AG04449 (cell line): ENCODE measurements at regions not wholly inside any gene's neighbourhood (a gene's known extent, or its start where the extent isn't known, plus 50 kb on each side); places are given as distances from the start of the nearest gene placed in this dataset.

Experiments
- CTCF ChIA-PET: fragments of 350-600 bp; formaldehyde crosslinking; extraction: SDS; loops from one replicate; lab custom pipeline; 2021; ENCODE audit warnings: antibody characterized with exemption; lab: Yijun Ruan, JAX
- POLR2A ChIA-PET: fragments of 400-600, 350-600 bp; formaldehyde crosslinking; extraction: SDS; loops from one replicate; lab custom pipeline; 2020; ENCODE audit warnings: antibody characterized with exemption, inconsistent platforms; lab: Yijun Ruan, JAX
- DNase-seq: peaks from one replicate; pipeline ENCODE4 v3.0.0-alpha.2; 2010; ENCODE audit warnings: low read depth, low spot score
- H3K4me3 ChIP-seq: 2 replicates; pipeline ENCODE4 v1.5.1; 2011; ENCODE audit warnings: low read depth, mild to moderate bottlenecking, control low read depth, low read length
- TF ChIP-seq, protein P1 (sequence below): IDR thresholded peaks from one replicate; pipeline ENCODE4 v1.5.1; 2011; ENCODE audit warnings: mild to moderate bottlenecking, moderate library complexity, low read length, control low read depth, inconsistent platforms; ENCODE audit not compliant: insufficient read depth; ENCODE audit errors: missing control alignments

DNA sequence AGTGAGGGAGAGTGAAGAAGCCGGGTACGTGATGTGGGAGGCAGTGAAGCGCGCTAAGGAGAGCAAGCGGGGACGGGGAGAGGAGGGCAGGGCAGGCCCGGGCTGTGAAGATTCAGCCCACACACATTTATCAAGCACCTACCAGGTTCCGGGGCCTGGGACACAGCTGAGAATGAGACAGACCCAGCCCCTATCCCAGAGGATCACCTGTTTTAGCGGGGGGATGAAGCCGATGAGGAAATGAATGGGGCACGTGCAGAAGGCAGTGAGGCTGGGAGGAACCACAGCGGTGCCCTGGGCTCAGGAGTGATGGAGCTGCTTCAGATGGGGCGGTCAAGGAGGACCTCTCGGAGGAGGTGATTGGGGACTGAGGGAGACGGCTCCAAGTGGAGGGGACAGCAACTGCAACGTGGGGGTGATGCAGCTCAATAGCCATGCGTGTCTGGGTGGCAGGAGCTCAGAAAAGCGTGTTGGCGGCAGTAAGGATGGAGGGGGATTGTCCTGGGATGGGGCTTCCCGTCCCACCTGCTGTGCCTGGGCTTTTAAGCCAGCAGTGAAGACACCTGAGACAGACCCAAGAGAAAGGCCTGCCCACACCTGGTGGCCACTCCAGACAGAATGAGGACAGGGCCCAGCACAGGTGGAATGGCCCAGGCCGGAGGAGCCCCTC lies 77.5 kb upstream of the UNC5A start:
- no peak overlapping the region for H3K4me3 ChIP-seq
- POLR2A ChIA-PET = no interaction called here
- DNase-seq = no peak
- CTCF ChIA-PET = no interaction called here
- TF ChIP-seq, protein P1, sequence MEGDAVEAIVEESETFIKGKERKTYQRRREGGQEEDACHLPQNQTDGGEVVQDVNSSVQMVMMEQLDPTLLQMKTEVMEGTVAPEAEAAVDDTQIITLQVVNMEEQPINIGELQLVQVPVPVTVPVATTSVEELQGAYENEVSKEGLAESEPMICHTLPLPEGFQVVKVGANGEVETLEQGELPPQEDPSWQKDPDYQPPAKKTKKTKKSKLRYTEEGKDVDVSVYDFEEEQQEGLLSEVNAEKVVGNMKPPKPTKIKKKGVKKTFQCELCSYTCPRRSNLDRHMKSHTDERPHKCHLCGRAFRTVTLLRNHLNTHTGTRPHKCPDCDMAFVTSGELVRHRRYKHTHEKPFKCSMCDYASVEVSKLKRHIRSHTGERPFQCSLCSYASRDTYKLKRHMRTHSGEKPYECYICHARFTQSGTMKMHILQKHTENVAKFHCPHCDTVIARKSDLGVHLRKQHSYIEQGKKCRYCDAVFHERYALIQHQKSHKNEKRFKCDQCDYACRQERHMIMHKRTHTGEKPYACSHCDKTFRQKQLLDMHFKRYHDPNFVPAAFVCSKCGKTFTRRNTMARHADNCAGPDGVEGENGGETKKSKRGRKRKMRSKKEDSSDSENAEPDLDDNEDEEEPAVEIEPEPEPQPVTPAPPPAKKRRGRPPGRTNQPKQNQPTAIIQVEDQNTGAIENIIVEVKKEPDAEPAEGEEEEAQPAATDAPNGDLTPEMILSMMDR = no peak

DNA sequence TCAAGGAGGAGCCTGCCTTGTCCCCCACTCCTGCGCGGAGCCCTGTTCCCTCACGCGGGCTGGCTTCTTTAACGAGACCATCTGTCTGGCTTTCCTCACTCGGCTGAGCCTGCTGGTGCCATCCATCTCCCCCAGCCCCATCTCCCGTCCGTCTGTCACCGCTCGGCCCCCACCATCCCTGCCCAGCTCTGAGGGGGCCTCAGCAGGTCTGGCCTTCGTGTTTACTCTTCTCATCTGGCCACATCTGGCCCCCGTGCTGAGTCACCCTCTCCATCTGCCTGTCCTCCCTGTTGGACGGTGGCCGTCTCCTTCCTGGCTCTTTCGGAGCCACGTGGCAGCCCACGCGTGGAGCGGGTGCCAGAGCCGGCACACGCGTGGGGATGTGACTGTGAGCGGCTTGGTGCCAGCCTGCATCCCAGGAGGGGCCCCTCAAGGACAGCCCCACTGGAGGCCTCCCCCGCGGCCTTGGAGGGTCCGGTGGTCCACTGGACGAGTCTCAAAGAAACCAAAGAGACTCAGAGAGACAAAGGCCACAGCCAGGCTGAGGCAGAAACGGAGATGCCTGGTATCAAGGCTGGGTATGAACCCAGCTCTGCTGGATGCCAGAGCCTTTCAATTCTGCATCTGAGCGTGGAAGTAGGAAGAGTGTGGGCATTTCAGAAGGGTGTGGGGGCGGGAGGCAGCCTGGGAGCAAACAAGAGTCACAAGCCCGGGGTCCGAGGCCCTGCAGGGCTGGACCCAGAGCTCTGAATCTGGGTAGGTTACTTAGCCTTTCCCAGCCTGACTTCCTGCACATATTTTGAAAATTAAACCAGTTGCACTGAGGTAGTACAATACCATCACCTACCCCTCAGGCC lies 76.7 kb upstream of the UNC5A start:
- TF ChIP-seq, protein P1 = no peak
- H3K4me3 ChIP-seq = no peak overlapping the region
- POLR2A ChIA-PET = no interaction called here
- CTCF ChIA-PET = no interaction called here
- no peak for DNase-seq

- ChIA-PET POLR2A (no interaction called here), CTCF (no interaction called here)
- TF ChIP-seq, protein P1 = no peak
- no peak for DNase-seq
- no peak overlapping the region for H3K4me3 ChIP-seq
Measured at GRCh38 chr5:176734756-176735342, 75.5 kb upstream of the UNC5A start.

DNA sequence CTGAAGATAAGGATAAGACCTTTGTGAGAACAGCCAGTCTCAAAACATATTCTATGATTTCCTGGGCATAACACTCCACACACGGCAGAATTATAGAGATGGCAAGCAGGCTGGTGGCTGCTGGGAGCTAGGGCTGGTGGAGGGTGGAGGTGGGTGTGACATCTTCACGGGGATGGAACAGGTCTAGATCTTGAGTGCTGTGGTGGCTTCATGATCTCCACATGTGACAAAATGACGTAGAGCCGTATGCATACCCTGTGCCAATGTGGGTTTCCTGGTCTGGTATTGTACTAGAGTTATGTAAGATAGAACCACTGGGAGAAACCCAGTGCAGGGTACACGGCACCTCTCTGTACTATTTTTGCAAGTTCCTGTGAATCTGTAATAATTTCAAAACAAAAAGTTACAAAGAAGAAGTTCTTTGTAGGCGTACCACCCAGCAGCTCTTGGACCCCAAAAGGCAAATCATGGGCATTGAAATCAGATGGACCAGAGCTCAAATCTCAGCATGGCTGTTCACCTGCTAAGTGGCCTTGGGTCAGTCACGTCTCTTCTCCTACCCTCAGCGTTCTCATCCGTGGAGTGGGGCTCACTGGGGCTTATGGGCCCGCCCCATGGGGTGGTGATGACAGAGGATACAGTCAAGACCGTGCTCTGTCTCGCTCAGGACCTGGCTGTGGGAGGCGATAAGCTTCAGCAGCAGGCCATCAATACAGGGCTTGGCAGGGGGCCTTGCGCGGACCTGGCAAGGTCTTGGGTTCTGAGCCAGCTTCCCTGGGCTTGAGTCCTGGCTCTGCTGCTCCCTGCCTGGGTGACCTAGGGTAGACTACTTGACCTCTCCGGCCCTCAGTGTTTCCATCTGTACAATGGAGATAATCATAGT lies 74.7 kb upstream of the UNC5A start:
- CTCF ChIA-PET = no interaction called here
- DNase-seq = no peak
- H3K4me3 ChIP-seq = no peak overlapping the region
- TF ChIP-seq, protein P1 = no peak
- POLR2A ChIA-PET = no interaction called here

DNA sequence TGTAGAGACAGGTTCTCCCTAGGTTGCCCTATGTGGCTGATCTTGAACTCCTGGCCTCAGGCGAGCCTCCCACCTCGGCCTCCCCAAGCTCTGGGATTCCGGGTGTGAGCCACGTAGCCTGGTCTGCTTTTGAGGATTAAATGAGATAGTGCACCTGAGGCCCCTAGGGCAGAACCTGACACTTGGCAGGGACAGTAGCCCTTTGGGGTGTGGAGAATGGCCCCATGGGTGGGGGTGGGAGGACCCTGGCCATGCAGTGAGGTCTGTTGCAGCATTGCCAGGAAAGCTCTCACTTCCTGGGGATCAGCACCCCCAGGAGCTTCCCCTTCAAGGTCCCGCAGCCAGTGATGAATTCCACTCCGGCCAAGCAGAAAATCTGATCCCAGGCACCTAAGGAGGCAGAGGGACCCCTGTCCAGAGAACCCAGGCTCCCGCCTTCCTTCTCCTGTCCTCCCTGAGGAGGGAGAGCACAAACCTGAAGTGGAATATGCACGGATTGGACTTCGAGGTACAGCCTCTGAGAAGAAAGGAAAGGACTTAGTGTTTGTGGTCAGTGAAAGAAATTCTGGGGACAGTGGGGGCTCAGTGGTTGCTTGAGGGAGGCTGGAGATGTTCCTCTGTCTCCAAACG lies 73.9 kb upstream of the UNC5A start:
- ChIA-PET CTCF (no interaction called here), POLR2A (no interaction called here)
- no peak for DNase-seq
- TF ChIP-seq, protein P1 = no peak
- H3K4me3 ChIP-seq = no peak overlapping the region
